ENCODE measurements at regions not wholly inside any gene's neighbourhood (a gene's known extent, or its start where the extent isn't known, plus 50 kb on each side); places are given as distances from the start of the nearest gene placed in this dataset.
A peak's percentile ranks its signal among the peaks of the same experiment; 100 is the strongest.
"Not testable (repeated sequence)": the region's sequence is repeated elsewhere in the genome, so short reads cannot be mapped to it uniquely, and the experiment has no call there.

GRCh38 chr6:92715991-92716390 lies 703.4 kb downstream of the EPHA7 start:
- ATAC-seq (no peak), DNase-seq (no peak)

- ATAC-seq (no peak), DNase-seq (no peak)
Observed at GRCh38 chr6:92714346-92714745, 705.0 kb downstream of the EPHA7 start.

- ATAC-seq: no peak
- no peak for DNase-seq
Observed at GRCh38 chr6:92710048-92710447, 709.3 kb downstream of the EPHA7 start.

- ATAC-seq (no peak), DNase-seq (no peak)
Observed at GRCh38 chr6:92708945-92709344, 710.4 kb downstream of the EPHA7 start.

- ATAC-seq: no peak
- no peak for DNase-seq
Observed at GRCh38 chr6:92708270-92708669, 711.1 kb downstream of the EPHA7 start.

GRCh38 chr6:92706976-92707375 lies 712.4 kb downstream of the EPHA7 start:
- DNase-seq: no peak

GRCh38 chr6:92701425-92702096 lies 717.8 kb downstream of the EPHA7 start:
- ATAC-seq (no peak), DNase-seq (no peak)

More at GRCh38 chr6:92706976-92707375, 712.4 kb downstream of the EPHA7 start:
- ATAC-seq: no peak

GRCh38 chr6:92700411-92700810 lies 718.9 kb downstream of the EPHA7 start:
- no peak for DNase-seq
- ATAC-seq: no peak

GRCh38 chr6:92690997-92691599 lies 728.3 kb downstream of the EPHA7 start:
- ATAC-seq: no peak
- no peak for DNase-seq

GRCh38 chr6:92688342-92688741 lies 731.0 kb downstream of the EPHA7 start:
- ATAC-seq: no peak

GRCh38 chr6:92687278-92687677 lies 732.1 kb downstream of the EPHA7 start:
- ATAC-seq (no peak), DNase-seq (no peak)

More at GRCh38 chr6:92688342-92688741, 731.0 kb downstream of the EPHA7 start:
- DNase-seq: no peak

GRCh38 chr6:92684386-92684785 lies 735.0 kb downstream of the EPHA7 start:
- ATAC-seq (no peak), DNase-seq (no peak)

GRCh38 chr6:92683748-92684147 lies 735.6 kb downstream of the EPHA7 start:
- no peak for ATAC-seq

GRCh38 chr6:92682516-92683398 lies 736.6 kb downstream of the EPHA7 start:
- no peak for ATAC-seq
- no peak for DNase-seq

More at GRCh38 chr6:92683748-92684147, 735.6 kb downstream of the EPHA7 start:
- no peak for DNase-seq

- no peak for ATAC-seq
Observed at GRCh38 chr6:92681401-92681800, 738.0 kb downstream of the EPHA7 start.

GRCh38 chr6:92671462-92671861 lies 747.9 kb downstream of the EPHA7 start:
- not testable (repeated sequence) for ATAC-seq, DNase-seq

More at GRCh38 chr6:92681401-92681800, 738.0 kb downstream of the EPHA7 start:
- no peak for DNase-seq

GRCh38 chr6:92667843-92668242 lies 751.5 kb downstream of the EPHA7 start:
- no peak for DNase-seq
- ATAC-seq: no peak

GRCh38 chr6:92648364-92649086 lies 770.8 kb downstream of the EPHA7 start:
- DNase-seq: no peak
- ATAC-seq: no peak

GRCh38 chr6:92647630-92648029 lies 771.7 kb downstream of the EPHA7 start:
- ATAC-seq (no peak), DNase-seq (no peak)

GRCh38 chr6:92644104-92644791 lies 775.1 kb downstream of the EPHA7 start:
- ATAC-seq: not testable (repeated sequence)
- DNase-seq: peak; percentile 23

GRCh38 chr6:92635553-92636153 lies 783.7 kb downstream of the EPHA7 start:
- ATAC-seq (no peak), DNase-seq (no peak)

All from stimulated activated naive CD8-positive, alpha-beta T cell treated with anti-CD3 and anti-CD28 coated beads, Interleukin-15, Interleukin-2, amounts not matched to agents 100 U/mL and 50 U/mL, for 24 hours (primary cell).